ENCODE measurements at regions not wholly inside any gene's neighbourhood (a gene's known extent, or its start where the extent isn't known, plus 50 kb on each side); places are given as distances from the start of the nearest gene placed in this dataset.
"Not testable (repeated sequence)": the region's sequence is repeated elsewhere in the genome, so short reads cannot be mapped to it uniquely, and the experiment has no call there.

DNA sequence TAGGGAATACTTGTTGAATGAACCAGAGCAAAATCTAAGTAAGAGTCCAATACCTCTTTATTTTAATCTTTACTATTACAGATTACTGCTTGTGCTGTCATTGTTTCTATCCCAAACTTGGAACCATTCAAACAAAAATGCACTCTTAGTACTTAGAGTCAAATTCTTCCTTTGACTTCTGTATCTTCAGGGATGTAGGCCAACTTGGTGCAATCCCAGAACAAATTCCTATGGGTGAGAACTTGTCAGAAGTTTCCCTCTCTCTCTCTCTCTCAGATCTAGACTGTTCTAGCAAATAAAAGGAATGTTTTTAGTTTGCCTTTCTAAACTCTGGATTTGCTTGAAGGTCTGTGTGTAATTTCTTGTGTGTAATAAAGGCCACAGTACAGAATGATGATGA is 329.0 kb upstream of the TMTC4 start:
- DNase-seq = no peak

- no peak for DNase-seq
Observed at GRCh38 chr13:100989392-100989791, 314.8 kb upstream of the TMTC4 start.

- DNase-seq = no peak
Observed at GRCh38 chr13:100988921-100989320, 314.3 kb upstream of the TMTC4 start.

- no peak for DNase-seq
Observed at GRCh38 chr13:100987948-100988347, 313.4 kb upstream of the TMTC4 start.

GRCh38 chr13:100986571-100986970 is 312.0 kb upstream of the TMTC4 start:
- DNase-seq = no peak

GRCh38 chr13:100984085-100984705 is 309.6 kb upstream of the TMTC4 start:
- DNase-seq = no peak

- no peak for DNase-seq
Observed at GRCh38 chr13:100983111-100983510, 308.5 kb upstream of the TMTC4 start.

- DNase-seq = no peak
Observed at GRCh38 chr13:100980171-100980570, 305.6 kb upstream of the TMTC4 start.

GRCh38 chr13:100977841-100978240 is 303.2 kb upstream of the TMTC4 start:
- no peak for DNase-seq

DNA sequence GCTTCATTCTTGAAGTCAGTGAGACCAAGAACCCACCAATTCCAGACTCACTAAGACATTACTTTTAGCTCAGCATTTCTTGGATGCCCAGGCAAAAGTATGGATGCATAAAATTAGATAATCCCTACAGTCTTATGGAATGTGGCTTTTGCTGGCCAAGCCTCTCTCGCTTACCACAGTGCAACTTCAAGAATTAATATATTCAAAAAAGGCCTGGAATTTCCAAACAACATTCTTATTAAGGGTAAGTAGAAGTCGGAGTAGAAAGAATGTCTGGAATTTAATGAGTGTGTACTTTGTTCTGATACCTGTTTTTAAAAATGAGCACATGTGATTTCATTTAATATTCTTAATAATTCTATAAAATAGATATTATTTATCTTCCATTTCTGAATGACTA is 302.4 kb upstream of the TMTC4 start:
- no peak for DNase-seq

- not testable (repeated sequence) for DNase-seq
Observed at GRCh38 chr13:100975666-100976065, 301.1 kb upstream of the TMTC4 start.

DNA sequence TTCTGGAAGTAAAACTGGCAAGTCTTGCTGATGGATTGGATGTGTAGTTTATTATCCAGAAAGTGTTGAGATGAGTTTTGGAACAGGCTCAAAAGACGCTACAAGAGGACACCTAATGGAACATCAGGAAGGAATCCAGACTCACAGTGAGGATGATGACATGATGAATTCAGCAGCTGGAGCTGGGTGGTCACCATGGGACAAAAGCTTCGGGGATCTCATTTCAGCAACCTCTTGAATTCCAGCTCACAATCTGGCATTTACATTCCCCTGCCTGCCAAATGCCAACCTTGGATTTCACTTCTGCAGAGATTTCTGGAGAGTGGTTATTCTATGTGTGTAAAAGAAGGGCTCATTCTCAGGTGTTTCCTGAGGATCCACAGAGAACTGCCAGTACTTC is 288.0 kb upstream of the TMTC4 start:
- no peak for DNase-seq

DNA sequence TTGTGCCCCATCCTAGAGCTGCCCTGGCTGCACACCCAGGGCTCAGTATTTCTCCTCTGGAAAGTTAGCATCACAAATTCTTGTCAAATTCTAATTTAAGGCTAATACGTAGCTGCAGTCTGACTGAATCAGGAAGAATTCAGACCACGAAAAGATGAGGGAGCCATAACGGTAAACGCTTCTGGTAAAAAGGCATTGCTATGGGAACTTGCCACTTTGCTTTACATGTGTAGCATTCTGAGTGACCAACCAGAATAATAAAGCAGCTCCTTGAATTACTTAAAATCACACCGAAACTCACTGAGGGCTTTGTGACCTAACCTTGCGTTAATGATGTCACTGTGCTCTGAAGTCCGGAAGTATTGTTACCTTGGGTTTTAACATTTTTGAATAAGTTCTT is 286.6 kb upstream of the TMTC4 start:
- DNase-seq = no peak

GRCh38 chr13:100958831-100959230 is 284.2 kb upstream of the TMTC4 start:
- DNase-seq = no peak

DNA sequence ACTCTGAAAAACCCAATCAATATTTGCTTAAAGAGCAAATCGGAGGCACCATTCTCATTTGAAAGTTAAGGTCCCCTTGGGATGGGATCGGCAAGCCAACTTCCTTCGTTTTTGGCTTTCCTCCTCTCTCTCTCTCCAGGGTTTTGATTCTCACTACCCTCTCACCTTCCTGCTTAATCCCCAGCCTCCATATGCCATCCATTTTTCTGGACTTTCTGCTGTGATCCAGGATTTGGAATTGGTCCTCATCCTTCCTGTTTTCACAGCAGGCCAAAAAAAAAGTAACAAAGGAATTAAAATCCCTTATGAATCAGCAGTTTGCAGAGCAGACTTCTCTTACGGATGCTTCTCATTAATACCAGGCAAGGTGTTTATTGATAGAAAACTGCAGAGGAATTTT is 283.1 kb upstream of the TMTC4 start:
- no peak for DNase-seq

- no peak for DNase-seq
Observed at GRCh38 chr13:100954430-100955305, 280.1 kb upstream of the TMTC4 start.

GRCh38 chr13:100951016-100951415 is 276.4 kb upstream of the TMTC4 start:
- DNase-seq = no peak

DNA sequence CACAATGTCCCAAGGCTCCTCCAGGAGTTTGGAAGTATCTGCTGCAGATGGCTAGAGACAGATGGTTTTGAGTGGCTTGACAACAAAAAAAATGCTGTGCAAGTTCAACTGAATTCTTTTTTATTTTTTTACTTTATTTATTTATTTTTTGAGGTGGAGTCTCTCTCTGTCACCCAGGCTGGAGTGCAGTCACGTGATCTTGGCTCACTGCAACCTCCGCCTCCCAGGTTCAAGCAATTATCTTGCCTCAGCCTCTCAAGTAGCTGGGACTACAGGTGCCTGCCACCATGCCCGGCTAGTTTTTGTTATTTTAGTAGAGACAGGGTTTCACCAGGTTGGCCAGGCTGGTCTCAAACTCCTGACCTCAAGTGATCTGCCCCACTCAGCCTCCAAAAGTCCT is 274.3 kb upstream of the TMTC4 start:
- not testable (repeated sequence) for DNase-seq

DNA sequence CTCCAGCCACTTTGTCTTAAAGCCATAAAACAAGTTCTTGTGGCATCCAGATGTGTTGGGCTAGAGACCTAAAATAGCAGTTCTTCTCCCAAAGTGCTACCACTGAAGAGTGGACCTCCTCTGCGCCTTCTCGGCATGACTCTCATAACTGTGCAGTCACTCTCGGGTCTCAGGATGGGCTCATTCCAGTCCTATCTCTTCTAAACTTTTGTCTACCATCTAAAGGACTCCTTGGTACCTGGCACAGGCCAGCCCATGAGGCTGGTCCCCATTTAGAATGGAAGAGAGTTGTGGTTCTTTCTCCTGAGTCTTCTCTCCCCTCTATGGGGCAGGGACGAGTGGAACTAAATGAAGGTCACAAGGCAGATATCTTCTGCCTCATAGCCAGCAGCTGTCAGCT is 272.0 kb upstream of the TMTC4 start:
- no peak for DNase-seq

GRCh38 chr13:100944791-100945345 is 270.3 kb upstream of the TMTC4 start:
- DNase-seq = no peak

- no peak for DNase-seq
Observed at GRCh38 chr13:100942742-100943141, 268.1 kb upstream of the TMTC4 start.

DNA sequence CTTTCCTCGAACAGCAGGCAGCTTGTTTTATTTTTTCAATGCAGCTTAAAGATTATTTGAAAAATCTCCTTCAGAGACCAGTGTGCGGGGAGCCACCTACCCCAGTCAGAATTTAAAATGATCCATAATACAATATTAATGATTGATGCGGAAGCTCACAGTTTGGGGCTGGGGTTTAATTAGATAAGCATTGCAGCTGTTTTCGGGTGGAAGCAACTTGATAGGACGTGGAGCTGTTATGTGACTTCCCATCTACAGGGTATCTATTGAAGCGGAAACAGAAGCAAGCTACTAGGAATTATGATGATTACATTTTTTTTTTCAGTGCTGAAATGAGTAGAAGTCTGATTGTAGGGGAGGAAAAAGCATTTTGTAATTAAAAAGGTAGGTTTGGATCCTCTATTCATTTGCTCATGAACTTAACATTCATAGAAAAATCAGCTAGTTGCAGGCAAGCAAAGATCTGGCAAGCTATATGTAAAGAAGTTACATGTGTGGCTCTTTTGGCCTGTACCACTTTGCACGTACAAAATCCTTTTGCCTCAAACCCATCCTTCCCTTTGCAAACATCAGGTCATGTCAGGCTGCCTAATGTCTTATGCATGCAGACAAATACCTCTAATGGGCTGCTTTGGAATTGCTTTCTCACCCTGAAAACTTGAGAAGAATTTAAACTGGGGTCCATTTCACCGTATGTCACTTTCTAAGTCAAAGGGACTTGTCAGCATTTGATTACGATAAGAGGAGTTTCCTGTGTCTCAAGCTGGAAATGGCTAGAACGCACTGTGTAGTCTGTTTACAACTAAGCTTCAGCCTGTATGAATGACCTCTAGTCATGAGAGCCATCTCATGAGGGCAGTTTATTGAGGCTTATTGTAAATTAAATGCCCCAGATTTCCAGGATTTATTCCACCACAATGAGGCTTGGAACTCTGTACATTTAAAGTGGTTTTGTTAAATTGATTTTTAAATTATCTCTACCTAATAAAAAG is 267.1 kb upstream of the TMTC4 start:
- no peak for DNase-seq

DNA sequence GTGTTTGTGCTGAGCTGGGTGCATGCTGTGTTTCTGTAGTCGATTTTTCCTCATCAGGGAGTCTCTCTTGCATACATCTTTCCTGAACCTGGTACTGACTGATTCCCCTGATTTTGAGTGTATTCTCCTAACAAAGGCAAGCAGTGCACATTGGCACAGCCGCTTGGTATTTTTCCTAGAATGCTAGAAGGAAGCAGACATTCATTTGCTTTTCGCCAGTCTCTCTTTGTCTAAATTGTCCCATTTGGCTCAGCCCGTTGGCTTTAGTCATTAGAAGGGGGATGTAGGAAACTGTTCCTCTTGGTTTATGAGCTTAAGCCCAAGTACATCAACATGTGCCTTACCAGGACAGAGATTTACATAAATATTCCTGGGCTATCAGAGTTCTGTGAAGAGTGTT is 266.1 kb upstream of the TMTC4 start:
- no peak for DNase-seq
